ENCODE measurements at regions not wholly inside any gene's neighbourhood (a gene's known extent, or its start where the extent isn't known, plus 50 kb on each side); places are given as distances from the start of the nearest gene placed in this dataset.
"Not testable (repeated sequence)": the region's sequence is repeated elsewhere in the genome, so short reads cannot be mapped to it uniquely, and the experiment has no call there.

DNA sequence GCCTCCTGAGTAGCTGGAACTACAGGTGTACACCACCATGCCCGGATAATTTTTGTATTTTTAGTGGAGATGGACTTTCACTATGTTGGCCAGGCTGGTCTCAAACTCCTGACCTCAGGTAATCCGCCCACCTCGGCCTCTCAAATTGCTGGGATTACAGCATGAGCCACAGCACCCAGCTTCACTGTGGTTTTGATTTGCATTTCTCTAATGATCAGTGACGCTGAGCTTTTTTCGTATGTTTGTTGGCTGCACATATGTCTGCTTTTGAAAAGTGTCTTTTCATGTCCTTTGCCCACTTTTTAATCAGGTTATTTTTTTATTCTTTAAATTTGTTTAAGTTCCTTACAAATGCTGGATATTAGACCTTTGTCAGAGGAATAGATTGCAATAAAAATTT, 696.0 kb downstream of the ZBBX start:
- DNase-seq (ENCODE audit: low read depth in 2 of 2) = not testable (repeated sequence)

DNA sequence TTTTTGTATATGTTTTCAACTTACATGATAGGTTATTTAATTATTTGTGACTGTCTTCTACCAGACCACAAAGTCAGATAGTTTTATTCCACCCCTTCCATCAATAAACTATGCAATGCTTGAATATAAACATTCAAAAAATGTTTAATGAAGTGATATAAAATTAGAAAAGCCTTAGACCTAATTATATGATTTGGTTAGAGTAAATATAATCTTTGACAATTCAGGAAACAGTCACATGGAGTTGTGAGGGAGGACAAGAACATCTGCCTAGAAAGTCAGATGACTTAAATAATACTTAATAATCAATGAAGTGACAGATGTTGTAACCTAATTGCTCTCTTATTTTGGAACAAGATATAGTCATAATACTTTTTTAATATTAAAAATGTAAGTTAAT, 710.3 kb downstream of the ZBBX start:
- no peak for DNase-seq (ENCODE audit: low read depth in 2 of 2)

DNA sequence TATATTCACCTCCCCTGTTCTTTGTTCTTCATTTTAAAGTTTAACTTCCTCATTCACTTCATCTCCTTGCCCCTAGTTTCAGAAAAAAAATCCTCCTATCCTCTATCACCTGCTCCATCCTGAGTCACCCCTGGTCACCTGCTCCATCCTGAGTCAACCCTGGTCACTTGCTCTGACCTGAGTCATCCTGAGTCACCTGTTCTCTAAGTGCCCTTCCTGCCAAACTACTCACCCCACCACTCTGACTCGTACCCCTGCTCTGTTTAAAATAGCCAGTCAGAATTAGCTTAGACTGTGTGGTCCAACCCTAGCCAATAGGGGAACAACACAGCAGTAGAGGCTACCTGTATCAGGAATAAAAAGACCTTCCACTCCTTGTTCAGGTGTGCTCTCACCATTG, 716.9 kb downstream of the ZBBX start:
- no peak for DNase-seq (ENCODE audit: low read depth in 2 of 2)

DNA sequence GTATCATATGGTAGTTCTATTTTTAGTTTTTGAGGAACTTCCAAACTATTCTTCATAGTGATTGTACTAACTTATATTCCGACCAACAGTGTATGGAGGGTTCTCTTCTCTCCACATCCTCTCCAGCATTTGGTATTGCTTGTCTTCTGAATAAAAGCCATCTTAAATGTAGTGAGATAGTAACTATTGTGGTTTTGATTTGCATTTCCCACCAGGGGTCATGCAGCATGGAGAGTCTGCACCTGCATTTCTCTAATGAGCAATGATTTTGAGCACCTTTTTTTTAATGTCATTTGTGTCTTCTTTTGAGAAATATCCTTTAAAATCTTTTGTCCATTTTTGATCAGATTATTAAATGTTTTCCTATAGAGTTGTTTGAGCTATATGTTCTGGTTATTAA, 718.5 kb downstream of the ZBBX start:
- no peak for DNase-seq (ENCODE audit: low read depth in 2 of 2)

DNA sequence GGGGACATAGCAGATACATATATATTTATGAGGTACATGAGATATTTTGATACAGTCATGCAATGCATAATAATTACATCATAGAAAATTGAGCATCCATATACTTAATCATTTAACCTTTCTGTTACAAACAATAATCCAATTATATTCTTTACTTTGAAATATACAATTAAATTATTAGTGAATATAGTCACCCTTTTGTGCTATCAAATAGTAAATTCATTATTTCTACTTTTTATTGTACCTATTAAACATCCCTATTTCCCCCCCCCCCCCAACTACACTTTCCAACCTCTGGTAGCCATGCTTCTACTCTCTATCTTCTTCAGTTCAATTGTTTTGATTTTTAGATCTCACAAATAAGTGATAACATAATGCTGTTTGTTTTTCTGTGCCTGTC, 719.1 kb downstream of the ZBBX start:
- no peak for DNase-seq (ENCODE audit: low read depth in 2 of 2)

DNA sequence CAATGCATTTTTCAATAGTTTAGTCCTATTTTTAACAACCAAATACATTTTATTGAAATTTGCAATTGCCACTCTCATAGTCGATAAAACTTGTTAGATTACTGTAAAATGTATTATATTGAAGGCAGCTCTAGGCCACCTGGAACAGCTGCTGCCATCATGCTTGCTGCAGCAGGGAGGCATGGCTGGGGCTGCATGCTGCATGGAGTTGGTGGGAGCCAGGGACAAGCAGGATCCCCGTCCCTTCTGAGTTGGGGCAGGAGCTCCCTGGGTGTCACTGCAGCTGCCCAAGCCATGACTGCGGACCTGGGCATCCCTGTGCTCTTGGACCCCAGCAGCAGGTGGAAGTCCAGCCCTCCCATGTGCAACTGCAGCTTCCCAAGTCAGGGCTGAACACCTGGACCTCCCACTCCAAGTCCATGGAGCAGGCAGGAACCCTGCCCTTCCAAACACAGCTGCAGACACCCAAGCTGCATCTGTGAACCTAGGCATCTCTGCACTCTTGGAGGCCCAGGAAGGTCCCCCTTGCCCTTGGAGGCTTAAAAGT, 742.0 kb downstream of the ZBBX start:
- no peak for DNase-seq (ENCODE audit: low read depth in 2 of 2)

DNA sequence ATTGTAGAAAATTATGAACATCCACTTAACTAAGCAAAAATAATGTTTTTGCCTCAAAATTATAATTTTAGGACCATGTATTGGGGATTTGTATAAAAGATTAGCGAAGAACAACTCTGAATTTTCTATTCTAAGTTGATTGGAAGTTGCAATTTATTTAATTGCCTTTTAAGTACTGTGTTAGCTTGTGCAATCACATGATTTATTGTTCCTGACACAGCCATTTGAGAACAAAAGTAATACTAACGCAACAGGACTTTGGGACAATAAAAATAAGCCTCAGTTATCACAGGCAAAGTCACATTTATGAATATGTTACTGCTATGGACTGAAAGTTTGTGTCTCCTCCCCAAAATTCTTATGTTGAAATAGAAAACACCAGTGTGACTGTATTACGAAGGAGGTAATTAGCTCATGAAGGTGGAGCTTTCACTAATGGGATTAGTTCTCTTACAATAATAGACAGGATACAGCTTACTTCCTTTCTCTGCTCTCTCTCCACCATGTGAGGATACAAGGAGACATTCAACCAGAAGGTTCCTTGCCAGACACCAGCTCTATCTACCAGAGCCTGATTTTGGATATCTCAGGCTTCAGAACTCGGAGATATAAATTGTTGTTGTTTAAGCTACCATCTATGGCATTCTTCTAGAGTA, 745.9 kb downstream of the ZBBX start:
- no peak for DNase-seq (ENCODE audit: low read depth in 2 of 2)

DNA sequence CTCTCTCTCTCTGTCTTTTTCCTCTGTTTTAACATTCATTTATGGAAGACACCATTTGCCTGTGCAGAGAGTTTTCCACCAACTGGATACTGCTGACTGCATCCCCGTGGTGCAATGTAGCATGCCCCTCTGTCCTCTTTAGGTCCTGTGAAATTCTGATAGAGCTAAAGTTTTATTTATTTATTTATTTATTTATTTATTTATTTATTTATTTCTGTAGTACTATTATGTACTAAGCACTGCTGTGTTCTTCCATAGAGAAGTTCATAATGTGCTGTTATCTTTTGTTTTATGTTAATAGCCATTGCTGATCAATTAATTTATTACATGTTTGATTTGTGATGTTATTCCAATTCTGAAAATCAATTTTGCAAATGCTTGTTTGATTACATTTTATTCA, 749.9 kb downstream of the ZBBX start:
- DNase-seq (ENCODE audit: low read depth in 2 of 2) = no peak

DNA sequence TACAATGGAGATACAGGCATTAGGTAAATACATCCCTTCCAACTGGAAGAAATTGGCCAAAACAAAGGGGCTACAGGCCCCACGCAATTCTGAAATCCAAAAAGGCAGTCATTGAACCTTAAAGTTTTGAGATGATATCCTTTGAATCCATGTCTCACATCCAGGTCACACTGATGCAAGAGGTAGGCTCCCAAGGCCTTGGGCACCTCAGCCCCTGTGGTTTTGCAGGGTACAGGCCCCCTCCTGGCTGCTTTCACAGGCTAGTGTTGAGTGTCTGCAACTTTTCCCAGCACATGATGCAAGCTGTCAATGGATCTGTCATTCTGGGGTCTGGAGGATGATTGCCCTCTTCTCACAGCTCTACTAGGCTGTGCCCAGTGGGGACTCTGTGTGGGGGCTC, 766.7 kb downstream of the ZBBX start:
- no peak for DNase-seq (ENCODE audit: low read depth in 2 of 2)

DNA sequence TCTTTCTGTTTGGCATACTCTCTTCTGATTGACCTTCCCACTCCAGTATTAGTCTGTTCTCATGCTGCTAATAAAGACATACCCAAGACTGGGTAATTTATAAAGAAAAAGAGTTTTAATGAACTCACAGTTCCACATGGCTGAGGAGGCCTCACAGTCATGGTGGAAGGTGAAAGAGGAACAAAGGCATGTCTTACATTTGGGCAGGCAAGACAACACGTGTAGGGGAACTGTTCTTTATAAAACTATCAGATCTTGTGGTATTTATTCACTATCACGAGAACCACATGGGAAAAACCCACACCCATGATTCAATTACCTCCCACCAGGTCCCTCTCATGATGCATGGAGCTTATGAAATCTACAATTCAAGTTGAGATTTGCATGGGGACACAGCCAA, 767.3 kb downstream of the ZBBX start:
- not testable (repeated sequence) for DNase-seq (ENCODE audit: low read depth in 2 of 2)

DNA sequence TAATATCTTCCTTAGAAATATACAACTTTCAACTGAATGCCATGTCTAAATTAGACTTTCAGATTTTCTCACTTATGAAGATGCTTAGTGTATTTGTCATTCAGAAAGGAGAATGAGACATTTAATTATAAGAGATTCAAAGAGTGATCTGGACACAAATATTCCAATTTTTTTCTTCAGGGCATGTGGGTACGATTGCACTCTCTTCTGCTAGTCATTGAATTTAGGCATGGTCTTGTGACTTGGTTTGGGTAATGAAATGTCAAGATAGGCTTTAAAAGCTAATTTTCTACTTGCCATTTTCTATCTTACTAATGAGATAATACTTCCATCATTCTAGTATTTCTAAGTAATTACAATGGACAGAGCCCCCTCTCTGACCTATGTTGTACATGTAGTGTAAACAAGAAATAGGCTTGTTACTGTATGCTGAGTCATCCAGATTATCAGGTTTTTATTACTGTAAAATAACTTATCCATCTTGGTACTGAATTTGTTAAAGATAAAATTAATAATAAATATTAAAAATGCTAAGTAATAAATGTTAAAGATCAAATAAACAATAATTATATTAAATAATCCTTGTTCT, 770.8 kb upstream of the BCHE start:
- DNase-seq (ENCODE audit: low read depth in 2 of 2) = no peak

DNA sequence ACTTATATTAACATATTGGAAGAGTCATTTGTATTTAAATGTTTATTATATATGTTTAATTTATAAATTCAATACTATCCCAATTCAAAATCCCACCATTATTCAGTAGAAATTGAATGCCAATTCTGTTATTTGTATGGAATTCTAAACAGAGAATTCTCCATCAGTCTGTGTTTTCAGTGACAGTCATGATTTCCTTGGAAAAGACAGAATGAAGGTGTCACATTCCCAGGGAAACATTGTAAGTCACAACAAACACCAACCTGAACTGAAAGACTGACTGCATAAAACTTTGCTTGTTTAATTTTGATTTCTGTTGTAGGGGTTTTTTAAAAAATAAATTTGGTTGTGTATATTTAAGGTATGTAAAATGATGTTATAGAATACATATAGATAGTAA, 769.8 kb upstream of the BCHE start:
- no peak for DNase-seq (ENCODE audit: low read depth in 2 of 2)

DNA sequence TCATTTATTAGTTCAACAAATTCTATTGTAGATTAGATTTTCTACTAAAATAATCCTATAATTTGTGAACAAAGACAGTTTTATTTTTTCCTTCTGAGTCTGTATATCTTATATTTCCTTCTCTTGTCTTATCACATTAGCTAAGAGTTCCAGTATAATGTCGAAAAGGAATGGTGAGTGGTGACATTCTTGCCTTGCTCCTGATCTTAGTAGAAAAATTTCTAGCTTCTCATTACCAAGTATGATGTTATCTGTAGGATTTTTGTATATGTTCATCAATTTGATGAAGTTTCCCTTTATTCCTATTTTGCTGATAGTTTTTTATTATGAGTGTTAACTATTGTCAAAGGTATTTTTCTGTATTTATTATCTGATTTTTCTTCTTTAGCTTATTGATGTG, 756.6 kb upstream of the BCHE start:
- no peak for DNase-seq (ENCODE audit: low read depth in 2 of 2)

DNA sequence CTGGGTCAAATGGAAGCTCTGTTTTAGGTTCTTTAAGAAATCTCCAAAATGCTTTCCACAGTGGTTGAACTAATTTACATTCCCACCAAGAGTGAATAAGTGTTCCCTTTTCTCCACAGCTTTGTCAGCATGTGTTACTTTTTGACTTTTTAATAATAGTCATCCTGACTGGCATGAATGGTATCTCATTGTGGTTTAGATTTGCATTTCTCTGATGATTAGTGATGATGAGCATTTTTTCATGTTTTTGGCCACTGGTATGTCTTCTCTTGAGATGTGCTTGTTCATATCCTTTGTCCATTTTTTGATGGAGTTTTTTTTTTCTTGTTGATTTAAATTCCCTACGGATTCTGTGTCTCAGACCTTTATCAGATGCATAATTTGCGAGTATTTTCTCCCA, 745.0 kb upstream of the BCHE start:
- no peak for DNase-seq (ENCODE audit: low read depth in 2 of 2)

DNA sequence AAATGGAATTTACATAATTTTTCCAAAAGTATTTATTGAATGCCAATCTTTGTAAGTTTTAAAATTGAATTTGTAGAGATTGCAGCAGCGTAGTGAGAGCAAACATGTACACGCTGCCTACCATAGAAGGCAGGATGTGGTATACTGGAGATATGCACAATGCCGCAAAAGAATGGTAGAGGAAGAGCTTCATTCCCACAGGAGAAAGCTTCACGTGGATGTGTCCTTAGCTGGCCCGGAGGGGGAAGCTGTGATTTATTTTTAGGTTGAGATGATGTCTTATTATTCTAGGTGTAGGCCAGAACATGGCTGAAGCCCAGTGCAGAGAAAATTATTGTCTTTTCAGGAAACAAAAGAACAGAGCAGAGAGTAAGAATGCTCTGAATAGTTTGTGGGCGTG, 743.3 kb upstream of the BCHE start:
- no peak for DNase-seq (ENCODE audit: low read depth in 2 of 2)

DNA sequence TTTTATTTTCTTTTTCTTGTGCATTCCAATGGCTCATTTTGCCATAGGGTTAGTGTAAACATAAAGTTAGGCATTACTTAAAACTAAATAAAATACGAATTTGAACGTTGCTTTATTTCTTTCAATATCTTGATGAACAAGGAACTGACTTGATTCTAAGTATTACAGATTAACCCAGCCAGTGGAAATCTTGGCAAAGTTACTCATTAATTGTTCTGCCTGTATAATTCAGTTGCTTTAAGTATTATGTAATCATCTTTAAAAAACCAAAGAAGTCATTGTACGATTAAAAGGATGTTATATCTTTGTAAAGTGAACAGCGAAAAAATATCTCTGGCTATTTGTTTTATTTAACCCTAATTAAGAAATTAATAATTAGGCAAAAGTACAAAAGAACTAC, 737.9 kb upstream of the BCHE start:
- no peak for DNase-seq (ENCODE audit: low read depth in 2 of 2)

DNA sequence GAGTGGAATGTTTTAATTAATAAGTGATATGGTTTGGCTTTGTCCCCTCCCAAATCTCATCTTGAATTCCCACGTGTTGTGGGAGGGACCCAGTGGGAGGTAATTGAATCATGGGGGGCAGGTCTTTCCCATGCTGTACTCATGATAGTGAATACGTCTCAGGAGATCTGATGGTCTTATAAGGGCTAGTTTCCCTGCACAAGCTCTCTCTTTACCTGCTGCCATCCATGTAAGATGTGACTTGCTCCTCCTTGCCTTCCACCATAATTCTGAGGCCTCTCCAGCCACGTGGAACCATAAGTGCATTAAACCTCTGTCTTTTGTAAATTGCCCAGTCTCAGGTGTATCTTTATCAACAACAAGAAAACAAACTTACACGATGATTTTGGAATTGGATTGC, 734.5 kb upstream of the BCHE start:
- DNase-seq (ENCODE audit: low read depth in 2 of 2) = not testable (repeated sequence)

DNA sequence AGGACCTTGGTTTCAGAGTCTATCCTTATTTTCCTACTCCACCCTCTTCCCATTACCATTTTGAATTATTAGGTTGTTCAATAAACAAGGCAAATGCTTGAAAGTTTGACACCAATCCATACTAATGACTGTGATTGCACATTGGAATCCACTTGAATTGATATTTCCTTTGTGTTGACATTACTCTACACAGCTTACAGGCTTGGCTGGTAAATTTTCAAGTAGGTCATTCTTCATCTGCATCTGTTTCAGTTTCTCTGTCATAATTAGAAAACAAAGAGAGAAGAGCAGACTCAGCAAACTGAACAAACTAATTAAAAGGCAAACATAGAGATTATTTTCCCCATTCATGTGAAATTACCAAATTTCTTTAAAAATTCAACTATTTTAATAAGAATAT, 732.9 kb upstream of the BCHE start:
- DNase-seq (ENCODE audit: low read depth in 2 of 2) = no peak

DNA sequence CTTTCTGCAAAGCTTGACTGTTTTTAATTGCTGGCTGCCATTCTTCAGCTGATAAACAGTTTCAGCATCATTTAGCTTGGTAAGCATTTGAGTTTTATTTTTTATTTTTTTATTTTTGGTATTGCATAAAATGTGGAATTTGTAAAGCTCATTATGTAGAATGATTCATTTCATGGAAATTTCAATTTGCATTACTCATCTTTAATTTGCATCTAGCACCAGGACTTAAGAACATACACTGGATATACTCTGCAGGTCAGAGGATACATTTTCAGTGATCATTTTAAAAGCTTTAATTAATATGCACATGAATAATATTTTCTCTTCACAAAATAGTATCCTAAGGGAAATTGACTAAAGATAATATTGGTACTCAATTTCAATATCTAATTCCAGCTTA, 732.4 kb upstream of the BCHE start:
- DNase-seq (ENCODE audit: low read depth in 2 of 2) = no peak

DNA sequence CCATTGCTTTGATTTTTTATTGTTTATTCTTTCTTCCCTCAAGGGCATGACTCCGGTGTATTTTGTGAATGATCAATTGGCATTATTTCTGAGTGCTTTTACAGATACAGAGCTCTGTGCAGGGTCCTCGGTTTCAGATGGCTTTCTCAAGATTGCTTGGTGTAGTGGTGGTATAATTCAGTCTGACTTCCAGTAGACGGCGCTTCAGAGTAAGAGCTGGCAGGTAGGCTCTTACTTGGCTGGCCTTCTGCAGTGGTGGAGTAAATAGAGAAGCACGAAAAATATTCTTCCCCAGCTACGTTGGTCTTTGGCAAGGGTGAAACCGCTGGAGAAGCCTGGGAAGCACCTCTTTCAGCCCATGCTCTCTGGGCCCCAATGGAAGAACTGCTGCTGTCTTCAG, 723.0 kb upstream of the BCHE start:
- no peak for DNase-seq (ENCODE audit: low read depth in 2 of 2)

DNA sequence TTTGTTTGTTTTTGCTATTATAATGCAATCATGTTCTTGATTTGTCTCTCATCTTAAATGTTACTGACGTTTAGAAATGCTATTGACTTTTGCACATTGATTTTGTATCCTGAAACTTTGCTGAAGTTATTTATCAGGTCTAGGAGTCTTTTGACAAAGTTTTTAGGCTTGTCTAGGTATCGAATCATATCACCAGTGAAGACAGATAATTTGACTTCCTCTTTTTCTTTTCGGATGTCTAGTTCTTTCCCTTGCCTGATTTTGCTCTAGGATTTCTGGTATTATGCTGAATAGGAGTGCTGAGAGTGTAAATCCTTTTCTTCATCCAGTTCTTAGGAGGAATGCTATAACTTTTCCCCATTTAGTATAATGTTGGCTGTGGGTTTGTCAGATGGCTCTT, 719.7 kb upstream of the BCHE start:
- DNase-seq (ENCODE audit: low read depth in 2 of 2) = no peak

DNA sequence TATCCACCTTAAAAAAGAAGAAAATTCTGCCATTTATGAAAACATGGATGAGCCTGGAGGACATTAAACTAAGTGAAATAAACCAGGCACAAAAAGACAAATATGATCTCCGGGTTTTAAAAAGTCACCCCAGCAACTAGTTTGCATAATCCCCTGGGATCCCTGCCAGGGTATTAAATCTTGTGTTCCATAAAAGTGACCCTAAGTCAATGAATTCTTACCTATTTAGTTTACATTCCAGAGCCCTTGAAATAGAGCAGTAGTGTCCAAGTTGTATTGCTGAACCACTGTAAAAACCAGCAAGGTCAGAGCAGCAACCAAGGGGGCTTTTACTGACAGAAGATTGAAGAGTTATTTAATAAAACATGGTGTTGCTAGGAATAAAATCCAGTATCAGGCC, 716.8 kb upstream of the BCHE start:
- DNase-seq (ENCODE audit: low read depth in 2 of 2) = no peak

DNA sequence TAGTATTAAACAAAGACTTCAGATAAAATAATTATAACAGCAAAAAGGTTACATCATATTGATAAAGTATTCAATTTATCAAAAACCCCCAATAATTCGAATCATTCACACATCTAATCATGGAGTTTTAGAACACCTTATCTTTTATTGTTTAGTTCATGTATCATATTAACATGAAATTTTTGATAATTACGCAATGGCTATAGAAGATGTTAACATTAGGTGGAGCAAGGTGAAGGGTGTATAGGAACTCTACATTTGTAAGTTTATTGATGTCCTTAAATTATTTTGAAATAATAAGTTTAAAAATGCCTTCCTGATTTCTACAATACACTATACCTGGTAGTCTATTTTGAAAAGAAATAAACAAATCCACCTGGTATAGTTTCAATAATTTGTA, 696.5 kb upstream of the BCHE start:
- no peak for DNase-seq (ENCODE audit: low read depth in 2 of 2)

DNA sequence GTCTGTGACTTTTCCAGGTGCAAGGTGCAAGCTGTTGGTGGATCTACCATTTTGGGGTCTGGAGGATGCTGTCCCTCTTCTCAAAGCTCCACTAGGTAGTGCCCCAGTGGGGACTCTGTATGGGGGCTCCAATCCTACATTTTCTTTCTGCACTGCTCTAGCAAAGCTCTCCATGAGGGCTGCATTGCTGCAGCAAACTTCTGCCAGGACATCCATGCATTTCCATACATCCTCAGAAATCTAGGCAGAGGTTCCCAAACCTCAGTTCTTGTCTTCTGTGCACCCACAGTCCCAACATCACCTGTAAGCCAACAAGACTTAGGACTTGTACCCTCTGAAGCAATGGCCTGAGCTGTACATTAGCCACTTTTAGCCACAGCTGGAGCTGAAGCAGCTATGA, 694.5 kb upstream of the BCHE start:
- DNase-seq (ENCODE audit: low read depth in 2 of 2) = no peak
